Activated T-helper 17 cell treated with anti-CD3 and anti-CD28 coated beads, Interleukin-2, amount 50 U/mL, for 72 hours (primary cell): ENCODE measurements at regions not wholly inside any gene's neighbourhood (a gene's known extent, or its start where the extent isn't known, plus 50 kb on each side); places are given as distances from the start of the nearest gene placed in this dataset.
"Not testable (repeated sequence)": the region's sequence is repeated elsewhere in the genome, so short reads cannot be mapped to it uniquely, and the experiment has no call there.

Source experiments
- ATAC-seq: fragments of 150-1000 bp; cut with Tn5 transposase; replicated peaks from 2 replicates; pipeline ENCODE4 v1.10.0; 2021; ENCODE audit warnings: mild to moderate bottlenecking, moderate library complexity
- H3K27ac Mint-ChIP-seq: one replicate; pipeline ENCODE4 v1.8.0; 2022; ENCODE audit warnings: mixed read lengths
- H3K27me3 Mint-ChIP-seq: one replicate; pipeline ENCODE4 v1.8.0; 2022; ENCODE audit warnings: mixed read lengths
- H3K36me3 Mint-ChIP-seq: one replicate; pipeline ENCODE4 v1.8.0; 2022; ENCODE audit warnings: low read depth, mild to moderate bottlenecking, mixed read lengths
- H3K4me1 Mint-ChIP-seq: one replicate; pipeline ENCODE4 v1.8.0; 2022; ENCODE audit warnings: mixed read lengths
- H3K4me3 Mint-ChIP-seq: one replicate; pipeline ENCODE4 v1.8.0; 2022; ENCODE audit warnings: mild to moderate bottlenecking, mixed read lengths
- H3K9me3 Mint-ChIP-seq: one replicate; pipeline ENCODE4 v1.8.0; 2022; ENCODE audit warnings: mixed read lengths

DNA sequence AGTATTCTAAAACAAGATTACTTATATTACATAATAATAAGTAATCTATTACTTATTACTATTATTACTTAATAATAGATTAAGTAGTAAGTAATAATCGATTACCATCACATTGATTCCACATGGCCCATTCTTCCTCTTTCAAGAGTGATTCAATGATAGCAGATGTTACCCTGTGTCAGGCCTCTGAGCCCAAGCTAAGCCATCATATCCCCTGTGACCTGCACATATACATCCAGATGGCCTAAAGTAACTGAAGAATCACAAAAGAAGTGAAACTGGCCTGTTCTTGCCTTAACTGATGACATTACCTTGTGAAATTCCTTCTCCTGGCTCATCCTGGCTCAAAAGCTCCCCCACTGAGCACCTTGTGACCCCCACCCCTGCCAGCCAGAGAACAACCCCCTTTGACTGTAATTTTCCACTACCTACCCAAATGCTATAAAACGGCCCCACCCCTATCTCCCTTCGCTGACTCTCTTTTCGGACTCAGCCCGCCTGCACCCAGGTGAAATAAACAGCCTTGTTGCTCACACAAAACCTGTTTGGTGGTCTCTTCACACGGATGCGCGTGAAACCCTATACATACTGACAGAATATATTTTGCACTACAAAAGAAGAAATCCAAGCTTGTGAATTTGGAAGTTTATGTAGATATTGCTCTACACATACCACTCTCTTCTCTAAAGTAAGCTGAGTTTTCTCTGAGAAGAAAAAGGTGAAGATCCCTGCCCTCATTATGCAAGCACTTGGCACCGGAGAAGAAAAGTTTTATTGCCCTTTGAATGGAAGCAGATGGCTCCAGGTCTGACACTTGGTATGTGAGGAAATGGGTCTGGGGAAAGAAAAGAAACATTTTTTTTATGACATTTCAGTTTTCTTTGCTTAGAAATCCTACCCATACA, 488.6 kb upstream of the IMPG1 start:
- not testable (repeated sequence) for H3K27me3 Mint-ChIP-seq, H3K36me3 Mint-ChIP-seq, ATAC-seq, H3K4me3 Mint-ChIP-seq, H3K9me3 Mint-ChIP-seq, H3K4me1 Mint-ChIP-seq, H3K27ac Mint-ChIP-seq

DNA sequence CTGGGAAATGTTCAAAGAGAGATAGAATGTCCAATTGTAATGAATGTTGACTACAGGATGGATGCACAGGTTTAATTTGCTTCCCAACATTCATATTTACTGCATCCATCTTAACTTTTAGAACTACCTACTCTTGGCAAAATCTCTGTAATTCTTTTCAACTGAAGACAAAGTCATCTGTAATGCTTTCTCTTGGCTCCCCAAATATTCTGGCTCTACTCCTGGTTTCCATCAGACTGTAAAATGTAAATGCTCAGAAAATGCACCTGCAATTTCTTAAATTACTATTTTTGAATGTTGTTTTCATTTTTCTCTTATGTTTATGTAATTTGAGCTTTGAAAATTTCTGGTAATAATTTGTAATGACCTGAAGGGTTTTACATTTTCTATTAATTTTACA, 480.8 kb upstream of the IMPG1 start:
- H3K27me3 Mint-ChIP-seq = no peaks in the 10 kb centered on the region
- ATAC-seq = no peak
- no peak overlapping the region for H3K27ac Mint-ChIP-seq
- peaks cover 9% of the 10 kb centered on the region for H3K9me3 Mint-ChIP-seq
- H3K36me3 Mint-ChIP-seq = no peaks in the 10 kb centered on the region
- H3K4me1 Mint-ChIP-seq = no peaks in the 10 kb centered on the region
- no peak overlapping the region for H3K4me3 Mint-ChIP-seq

DNA sequence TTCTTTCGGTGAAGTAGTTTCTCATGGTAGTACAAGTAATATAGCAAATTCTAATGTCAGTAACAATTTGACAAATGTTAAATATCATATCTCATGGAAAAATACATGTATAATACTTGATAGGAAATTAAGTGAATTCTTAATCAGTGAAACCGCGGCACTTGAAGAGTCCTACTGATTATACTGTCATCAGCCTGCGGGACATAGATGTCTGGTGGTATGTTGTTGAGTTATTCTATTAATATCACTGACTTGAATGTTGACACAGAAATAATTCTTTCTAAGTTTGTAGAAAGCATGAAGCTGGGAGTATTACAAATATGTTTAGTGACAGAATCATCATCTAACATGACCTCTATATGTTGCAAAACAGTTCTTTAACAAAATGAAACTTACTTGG, 479.8 kb upstream of the IMPG1 start:
- Mint-ChIP-seq H3K36me3 (no peaks in the 10 kb centered on the region), H3K27ac (no peak overlapping the region), H3K4me1 (no peaks in the 10 kb centered on the region), H3K27me3 (no peaks in the 10 kb centered on the region), H3K4me3 (no peak overlapping the region), H3K9me3 (peaks cover 9% of the 10 kb centered on the region)
- no peak for ATAC-seq

DNA sequence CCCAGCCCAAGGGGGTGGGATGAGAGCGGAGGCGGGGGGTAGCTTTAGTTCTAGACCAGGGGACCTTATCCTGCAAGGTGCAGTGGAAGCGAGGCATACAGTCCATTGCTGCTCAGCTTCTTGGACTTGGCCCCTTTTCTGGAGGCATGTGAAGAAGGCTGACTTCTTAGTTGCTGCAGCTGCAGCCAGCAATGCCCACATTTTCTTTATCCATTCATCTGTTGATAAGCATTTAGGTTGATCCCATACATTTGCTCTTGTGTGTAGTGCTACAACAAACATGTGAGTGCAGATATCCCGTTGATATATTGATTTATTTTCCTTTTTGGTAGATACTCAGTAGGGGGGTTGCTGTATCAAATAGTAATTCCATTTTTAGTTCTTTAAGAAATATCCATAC, 461.2 kb upstream of the IMPG1 start:
- Mint-ChIP-seq H3K9me3 (peaks cover 13% of the 10 kb centered on the region), H3K27me3 (no peaks in the 10 kb centered on the region), H3K36me3 (no peaks in the 10 kb centered on the region), H3K4me1 (no peaks in the 10 kb centered on the region), H3K27ac (no peak overlapping the region), H3K4me3 (no peak overlapping the region)
- ATAC-seq = no peak

DNA sequence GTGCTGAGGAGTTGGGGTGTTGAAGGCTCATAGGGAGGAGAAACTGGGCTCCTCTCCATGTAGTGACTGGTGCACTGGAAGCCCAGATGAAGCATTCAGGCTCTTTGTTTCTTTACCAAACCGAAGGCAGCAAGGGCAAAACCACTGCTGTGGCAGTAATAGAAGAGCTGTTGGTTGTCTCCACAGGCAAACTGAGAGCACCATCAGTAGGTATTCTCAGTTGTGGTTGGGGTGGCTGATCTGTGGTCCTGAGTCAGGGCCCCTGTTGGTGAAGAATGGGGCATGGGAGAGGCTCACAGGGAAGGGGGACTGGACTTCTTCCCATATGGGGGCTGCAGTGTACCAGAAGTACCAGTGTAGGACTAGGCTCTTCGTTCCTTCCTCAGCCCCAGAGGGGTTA, 460.2 kb upstream of the IMPG1 start:
- H3K9me3 Mint-ChIP-seq = peaks cover 17% of the 10 kb centered on the region
- ATAC-seq = no peak
- no peak overlapping the region for H3K4me3 Mint-ChIP-seq
- H3K27ac Mint-ChIP-seq = no peak overlapping the region
- H3K4me1 Mint-ChIP-seq = no peaks in the 10 kb centered on the region
- no peaks in the 10 kb centered on the region for H3K27me3 Mint-ChIP-seq
- H3K36me3 Mint-ChIP-seq = no peaks in the 10 kb centered on the region

DNA sequence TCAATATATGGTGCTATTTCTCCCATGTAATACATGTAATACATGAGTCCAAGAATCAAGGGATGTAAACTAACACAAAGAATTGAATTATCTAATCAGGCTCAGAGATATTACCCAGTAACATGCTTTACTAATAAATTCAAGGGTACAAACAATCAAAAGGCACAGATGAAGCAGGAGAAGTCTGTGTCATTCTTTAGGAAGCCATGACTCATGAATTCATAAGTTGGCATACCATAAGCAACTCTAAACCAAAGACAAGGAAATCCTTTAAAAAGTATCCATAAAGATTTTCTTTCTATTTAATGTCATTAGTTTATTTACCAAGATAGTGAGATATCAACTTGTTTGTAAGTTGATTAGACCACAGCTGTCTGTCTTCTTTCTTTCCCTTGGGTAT, 446.0 kb upstream of the IMPG1 start:
- Mint-ChIP-seq H3K4me3 (no peak overlapping the region), H3K27me3 (no peaks in the 10 kb centered on the region), H3K4me1 (no peaks in the 10 kb centered on the region), H3K36me3 (no peaks in the 10 kb centered on the region), H3K27ac (no peak overlapping the region), H3K9me3 (peaks cover 7% of the 10 kb centered on the region)
- no peak for ATAC-seq

DNA sequence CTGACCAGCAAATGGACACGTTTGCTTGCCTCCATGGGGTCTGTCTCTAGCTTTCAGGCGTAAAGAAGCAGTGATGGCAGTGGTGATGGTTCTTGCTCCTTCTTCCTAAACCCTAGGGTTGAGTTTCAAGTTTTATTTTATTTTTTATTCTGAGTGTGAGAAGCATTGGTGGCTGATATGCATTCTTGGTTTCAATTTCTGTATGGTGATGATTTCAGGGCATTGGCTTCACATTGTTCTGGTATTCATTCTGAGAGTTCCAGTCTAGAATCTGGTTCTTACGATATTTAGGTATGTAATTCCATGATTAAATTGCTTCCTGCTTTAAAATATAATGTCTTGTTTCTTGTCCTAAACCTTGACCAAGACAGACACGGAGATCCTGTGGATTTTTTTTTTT, 444.5 kb upstream of the IMPG1 start:
- Mint-ChIP-seq H3K4me1 (no peaks in the 10 kb centered on the region), H3K27ac (no peak overlapping the region), H3K9me3 (peaks cover 4% of the 10 kb centered on the region), H3K36me3 (no peaks in the 10 kb centered on the region), H3K4me3 (no peak overlapping the region), H3K27me3 (no peaks in the 10 kb centered on the region)
- ATAC-seq = no peak

DNA sequence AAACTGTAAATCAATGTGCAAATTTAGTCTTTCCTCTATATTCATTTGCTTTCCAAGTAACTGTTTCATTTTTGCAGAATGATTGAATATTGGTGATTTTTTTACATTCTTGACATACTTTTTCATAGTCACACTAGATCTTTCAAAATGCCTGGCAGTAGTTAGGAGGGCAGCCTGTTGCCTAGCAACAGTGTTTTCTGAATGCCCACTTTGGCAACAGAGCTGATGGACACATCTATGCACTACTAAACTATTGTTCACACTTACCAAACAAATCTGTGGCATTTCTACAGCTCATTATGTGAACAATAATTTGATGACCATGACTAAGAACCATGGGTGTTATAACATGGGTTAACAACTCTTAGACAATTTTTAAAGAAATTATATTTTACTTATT, 438.0 kb upstream of the IMPG1 start:
- Mint-ChIP-seq H3K4me1 (no peaks in the 10 kb centered on the region), H3K27ac (no peak overlapping the region), H3K36me3 (no peaks in the 10 kb centered on the region), H3K9me3 (peaks cover 6% of the 10 kb centered on the region), H3K27me3 (no peaks in the 10 kb centered on the region), H3K4me3 (no peak overlapping the region)
- no peak for ATAC-seq

DNA sequence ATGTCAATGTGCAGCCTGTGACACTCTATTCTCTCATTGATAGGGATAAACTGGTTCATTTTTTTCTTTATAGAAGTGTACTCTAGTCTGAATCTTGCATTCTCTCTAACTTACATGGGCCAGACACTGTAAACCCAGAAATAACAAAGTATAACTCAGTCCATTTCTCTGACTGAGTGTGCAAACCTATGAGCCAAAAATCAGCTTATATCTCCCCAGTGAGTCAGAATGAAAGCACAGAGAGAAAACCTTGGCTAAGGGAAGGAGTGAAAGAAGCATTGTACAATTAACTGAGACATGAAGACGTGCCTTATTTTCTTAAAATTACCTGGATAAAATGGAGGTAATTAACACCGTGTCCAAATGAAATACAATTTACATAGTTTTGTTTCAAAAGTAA, 436.9 kb upstream of the IMPG1 start:
- ATAC-seq = no peak
- H3K4me1 Mint-ChIP-seq = no peaks in the 10 kb centered on the region
- no peak overlapping the region for H3K4me3 Mint-ChIP-seq
- peaks cover 7% of the 10 kb centered on the region for H3K9me3 Mint-ChIP-seq
- H3K27ac Mint-ChIP-seq = no peak overlapping the region
- H3K36me3 Mint-ChIP-seq = no peaks in the 10 kb centered on the region
- H3K27me3 Mint-ChIP-seq = no peaks in the 10 kb centered on the region

DNA sequence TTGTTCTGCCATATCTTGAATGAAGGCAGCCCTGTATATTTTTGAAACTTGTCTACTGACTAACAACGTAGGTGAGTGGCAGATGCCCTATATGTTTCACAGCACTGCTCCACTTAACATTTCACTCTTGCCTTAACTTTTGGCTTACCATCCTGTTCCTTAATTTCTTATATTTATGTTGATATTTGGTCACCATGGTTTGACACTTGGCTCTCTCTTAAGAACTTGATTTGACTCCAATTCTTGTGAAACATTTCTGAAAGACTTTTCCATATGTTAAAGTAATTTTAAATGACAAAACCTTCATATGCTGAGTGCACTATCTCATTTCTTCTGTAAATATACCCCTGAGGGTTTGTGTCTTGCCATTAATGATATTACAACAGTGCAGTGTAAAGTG, 434.3 kb upstream of the IMPG1 start:
- no peaks in the 10 kb centered on the region for H3K36me3 Mint-ChIP-seq
- ATAC-seq = no peak
- H3K9me3 Mint-ChIP-seq = peaks cover 10% of the 10 kb centered on the region
- H3K4me1 Mint-ChIP-seq = no peaks in the 10 kb centered on the region
- no peak overlapping the region for H3K4me3 Mint-ChIP-seq
- no peak overlapping the region for H3K27ac Mint-ChIP-seq
- H3K27me3 Mint-ChIP-seq = no peaks in the 10 kb centered on the region

DNA sequence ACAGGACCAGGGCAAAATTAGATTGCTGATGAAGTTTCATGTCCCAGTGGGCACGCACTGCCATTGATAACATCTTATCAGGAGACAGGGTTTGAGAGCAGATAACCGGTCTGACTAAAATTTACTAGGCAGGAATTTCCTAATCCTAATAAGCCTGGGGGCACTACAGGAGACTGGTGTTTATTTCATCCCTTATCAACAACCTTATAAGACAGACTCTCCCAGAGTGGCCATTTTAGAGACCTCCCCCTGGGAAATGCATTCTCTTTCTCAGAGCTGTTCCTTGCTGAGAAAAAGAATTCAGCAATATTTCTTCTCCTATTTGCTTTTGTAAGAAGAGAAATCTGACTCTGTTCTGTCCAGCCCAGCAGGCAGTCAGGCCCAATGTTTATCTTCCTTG, 423.4 kb upstream of the IMPG1 start:
- Mint-ChIP-seq H3K4me3 (no peak overlapping the region), H3K9me3 (peaks cover 16% of the 10 kb centered on the region), H3K27me3 (no peaks in the 10 kb centered on the region), H3K27ac (no peak overlapping the region), H3K4me1 (no peaks in the 10 kb centered on the region), H3K36me3 (no peaks in the 10 kb centered on the region)
- no peak for ATAC-seq

DNA sequence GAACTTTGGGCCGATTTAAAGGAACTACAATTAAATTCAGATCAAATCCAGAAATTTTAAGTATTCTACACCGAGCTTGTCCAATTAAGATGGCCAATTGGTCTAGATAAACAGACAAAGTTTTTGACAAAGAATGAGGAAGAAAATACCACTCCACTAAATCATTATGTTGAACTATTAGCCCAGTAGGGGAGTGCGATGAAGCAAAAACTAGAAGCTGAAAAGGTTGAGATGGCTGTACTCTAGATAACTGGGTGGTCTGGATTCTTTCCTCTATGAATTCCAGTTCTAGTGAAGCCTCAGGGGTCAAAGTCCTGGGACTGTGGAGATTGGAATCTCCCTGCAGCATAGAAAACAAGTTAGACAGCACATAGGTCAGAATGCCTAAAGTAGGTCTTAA, 418.9 kb upstream of the IMPG1 start:
- not testable (repeated sequence) for H3K4me3 Mint-ChIP-seq, H3K4me1 Mint-ChIP-seq, ATAC-seq, H3K36me3 Mint-ChIP-seq, H3K27ac Mint-ChIP-seq, H3K27me3 Mint-ChIP-seq
- H3K9me3 Mint-ChIP-seq = peaks cover 16% of the 10 kb centered on the region

DNA sequence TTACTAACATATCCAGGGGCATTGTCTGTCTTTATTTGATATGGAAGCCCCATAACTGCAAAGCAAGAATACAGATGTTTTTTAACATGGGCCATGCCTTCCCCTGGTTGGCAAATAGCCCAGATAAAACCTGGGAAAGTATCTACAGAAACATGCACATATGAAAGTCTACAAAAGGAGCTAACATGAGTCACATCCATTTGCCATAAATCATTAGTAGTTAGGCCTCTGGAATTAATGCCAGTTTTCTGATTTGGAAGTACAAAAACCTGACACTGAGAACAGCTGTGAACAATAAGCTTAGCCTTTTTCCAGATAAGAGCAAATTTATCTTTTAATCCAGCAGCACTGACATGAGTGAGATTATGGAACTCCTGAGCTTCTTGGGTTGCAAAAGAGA, 418.0 kb upstream of the IMPG1 start:
- Mint-ChIP-seq H3K4me1 (no peaks in the 10 kb centered on the region), H3K27ac (no peak overlapping the region), H3K36me3 (no peaks in the 10 kb centered on the region), H3K4me3 (no peak overlapping the region), H3K27me3 (no peaks in the 10 kb centered on the region), H3K9me3 (peaks cover 13% of the 10 kb centered on the region)
- ATAC-seq = no peak

DNA sequence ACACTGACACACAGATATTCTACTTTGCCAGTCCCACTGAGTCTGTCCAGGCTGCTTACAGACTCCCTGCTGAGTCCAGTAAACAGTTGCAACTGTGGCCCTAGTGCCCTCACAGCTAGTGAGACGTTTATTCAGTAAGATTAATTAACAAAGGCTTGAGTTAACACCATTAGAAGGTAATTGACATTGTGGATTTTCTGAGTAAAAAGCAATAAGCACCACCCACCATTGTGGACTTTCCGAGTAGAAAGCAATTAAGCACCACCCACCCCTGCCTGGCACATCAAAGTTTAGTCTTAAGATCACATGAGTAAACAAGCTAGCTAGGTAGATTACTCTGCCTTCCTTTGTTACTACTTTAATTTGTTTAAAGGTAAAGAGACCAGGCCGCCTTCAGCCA, 408.6 kb upstream of the IMPG1 start:
- Mint-ChIP-seq H3K27me3 (no peaks in the 10 kb centered on the region), H3K4me3 (no peak overlapping the region), H3K9me3 (peaks cover 4% of the 10 kb centered on the region), H3K4me1 (no peaks in the 10 kb centered on the region), H3K27ac (no peak overlapping the region), H3K36me3 (no peaks in the 10 kb centered on the region)
- no peak for ATAC-seq

DNA sequence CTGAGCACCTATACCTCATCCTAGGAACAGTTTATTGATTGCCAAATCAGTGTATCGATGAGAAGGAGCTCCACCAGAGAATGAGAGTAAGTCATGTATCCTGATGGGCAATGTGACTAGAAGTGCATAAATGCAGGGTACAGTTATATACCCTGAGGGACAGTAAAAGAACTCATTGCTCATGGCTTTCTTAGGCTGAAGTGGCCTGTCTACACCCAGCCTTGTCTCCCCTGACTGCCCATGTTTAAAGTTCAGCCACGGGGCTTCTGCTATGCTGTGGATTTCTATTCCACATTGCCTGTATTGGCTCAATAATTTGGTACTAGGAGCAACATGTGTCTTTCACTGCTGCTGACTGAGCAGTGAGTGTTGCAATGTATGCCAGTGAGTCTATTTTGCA, 400.4 kb upstream of the IMPG1 start:
- Mint-ChIP-seq H3K27me3 (no peaks in the 10 kb centered on the region), H3K36me3 (no peaks in the 10 kb centered on the region), H3K4me1 (no peaks in the 10 kb centered on the region), H3K4me3 (no peak overlapping the region), H3K9me3 (peaks cover 9% of the 10 kb centered on the region), H3K27ac (no peak overlapping the region)
- no peak for ATAC-seq

DNA sequence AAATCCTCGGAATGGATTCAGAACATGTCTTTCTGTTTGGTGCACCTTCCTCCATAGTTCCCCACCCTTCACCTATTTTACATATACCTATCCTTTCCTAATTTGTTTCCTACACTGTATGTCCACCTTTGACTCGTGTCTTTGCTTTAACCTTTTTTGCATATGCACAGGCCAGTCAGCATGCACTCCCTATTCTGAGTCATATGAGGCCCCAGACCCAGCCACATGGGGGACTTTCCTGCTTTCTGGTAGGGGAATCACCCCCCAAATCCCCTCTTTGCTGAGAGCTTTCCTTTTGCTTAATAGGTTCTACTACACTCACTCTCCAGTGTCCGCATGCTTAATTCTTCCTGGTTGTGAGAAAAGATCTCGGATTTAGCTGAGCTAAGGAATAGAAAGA, 393.8 kb upstream of the IMPG1 start:
- no peaks in the 10 kb centered on the region for H3K36me3 Mint-ChIP-seq
- no peak overlapping the region for H3K4me3 Mint-ChIP-seq
- no peak for ATAC-seq
- H3K9me3 Mint-ChIP-seq = peaks cover 12% of the 10 kb centered on the region
- H3K27ac Mint-ChIP-seq = no peak overlapping the region
- H3K4me1 Mint-ChIP-seq = no peaks in the 10 kb centered on the region
- no peaks in the 10 kb centered on the region for H3K27me3 Mint-ChIP-seq
